Right atrium auricular region (tissue), 2 donors: ENCODE measurements at regions not wholly inside any gene's neighbourhood (a gene's known extent, or its start where the extent isn't known, plus 50 kb on each side); places are given as distances from the start of the nearest gene placed in this dataset.

Experiments
- DNase-seq: peaks from one replicate; pipeline ENCODE4 v3.0.0-alpha.2; 2019; ENCODE audit warnings: low spot score
- H3K27ac ChIP-seq, 2 donors: fragments of 200-600 bp; sonication (generic); 1 replicate in 1 of 2; 2 replicates in 1 of 2; pipeline ENCODE4 v1.5.1; 2016 to 2019
- H3K27me3 ChIP-seq, 2 donors: fragments of 200-600 bp; sonication (generic); one replicate each; pipeline versions ENCODE4 v1.5.1 to v1.6.0; 2017 to 2019
- H3K36me3 ChIP-seq: fragments of 200-600 bp; sonication (generic); one replicate; pipeline ENCODE4 v1.5.1; 2016
- H3K4me1 ChIP-seq, 2 donors: fragments of 200-600 bp; sonication (generic); one replicate each; pipeline versions ENCODE4 v1.5.1 to v1.6.0; 2017 to 2019
- H3K4me3 ChIP-seq, 2 donors: fragments of 200-600 bp; sonication (generic); 1 replicate in 1 of 2; 2 replicates in 1 of 2; pipeline ENCODE4 v1.5.1; 2017 to 2019; ENCODE audit warnings: mild to moderate bottlenecking in 1 of 2, moderate library complexity in 1 of 2
- H3K9me3 ChIP-seq, 2 donors: fragments of 200-600 bp; sonication (generic); one replicate each; pipeline ENCODE4 v1.5.1; 2019
- TF ChIP-seq, protein P1 (sequence below), 2 donors: fragments of 200-600 bp; sonication (generic); IDR thresholded peaks; one replicate each; pipeline ENCODE4 v1.5.1; 2019; ENCODE audit warnings: antibody characterized with exemption in 2 of 2

- TF ChIP-seq, protein P1, sequence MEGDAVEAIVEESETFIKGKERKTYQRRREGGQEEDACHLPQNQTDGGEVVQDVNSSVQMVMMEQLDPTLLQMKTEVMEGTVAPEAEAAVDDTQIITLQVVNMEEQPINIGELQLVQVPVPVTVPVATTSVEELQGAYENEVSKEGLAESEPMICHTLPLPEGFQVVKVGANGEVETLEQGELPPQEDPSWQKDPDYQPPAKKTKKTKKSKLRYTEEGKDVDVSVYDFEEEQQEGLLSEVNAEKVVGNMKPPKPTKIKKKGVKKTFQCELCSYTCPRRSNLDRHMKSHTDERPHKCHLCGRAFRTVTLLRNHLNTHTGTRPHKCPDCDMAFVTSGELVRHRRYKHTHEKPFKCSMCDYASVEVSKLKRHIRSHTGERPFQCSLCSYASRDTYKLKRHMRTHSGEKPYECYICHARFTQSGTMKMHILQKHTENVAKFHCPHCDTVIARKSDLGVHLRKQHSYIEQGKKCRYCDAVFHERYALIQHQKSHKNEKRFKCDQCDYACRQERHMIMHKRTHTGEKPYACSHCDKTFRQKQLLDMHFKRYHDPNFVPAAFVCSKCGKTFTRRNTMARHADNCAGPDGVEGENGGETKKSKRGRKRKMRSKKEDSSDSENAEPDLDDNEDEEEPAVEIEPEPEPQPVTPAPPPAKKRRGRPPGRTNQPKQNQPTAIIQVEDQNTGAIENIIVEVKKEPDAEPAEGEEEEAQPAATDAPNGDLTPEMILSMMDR (IDR thresholded peaks at IDR 0.05), result no peak
- no peak overlapping the region for H3K27ac ChIP-seq
- peaks cover 4 to 47% of the 10 kb centered on the region in 2 donors for H3K9me3 ChIP-seq
Observed at GRCh38 chrX:42135583-42136228, 212.4 kb upstream of the CASK start.

GRCh38 chrX:42131856-42132255 is 208.5 kb upstream of the CASK start:
- Histone ChIP-seq H3K27ac (no peak overlapping the region), H3K36me3 (no peaks in the 10 kb centered on the region), H3K27me3 (no peaks in the 10 kb centered on the region), H3K4me3 (no peak overlapping the region), H3K4me1 (no peaks in the 10 kb centered on the region), H3K9me3 (peaks cover 0 to 12% of the 10 kb centered on the region in 2 donors)
- TF ChIP-seq, protein P1 (IDR thresholded peaks at IDR 0.05), result no peak
- no peak for DNase-seq

More at GRCh38 chrX:42135583-42136228, 212.4 kb upstream of the CASK start:
- Histone ChIP-seq H3K27me3 (no peaks in the 10 kb centered on the region), H3K4me3 (no peak overlapping the region), H3K36me3 (no peaks in the 10 kb centered on the region), H3K4me1 (no peaks in the 10 kb centered on the region)
- no peak for DNase-seq

- no peaks in the 10 kb centered on the region for H3K9me3 ChIP-seq
- H3K4me3 ChIP-seq, result no peak overlapping the region
- H3K27me3 ChIP-seq, result no peaks in the 10 kb centered on the region
- H3K27ac ChIP-seq, result no peak overlapping the region
- TF ChIP-seq, protein P1 (IDR thresholded peaks at IDR 0.05), result no peak
- no peak for DNase-seq
- no peaks in the 10 kb centered on the region for H3K4me1 ChIP-seq
- no peaks in the 10 kb centered on the region for H3K36me3 ChIP-seq
Observed at GRCh38 chrX:42129022-42129940, 205.9 kb upstream of the CASK start.

GRCh38 chrX:42128587-42128986 is 205.2 kb upstream of the CASK start:
- no peak for DNase-seq
- no peak overlapping the region for H3K27ac ChIP-seq
- TF ChIP-seq, protein P1 (IDR thresholded peaks at IDR 0.05), result no peak
- H3K9me3 ChIP-seq, result no peaks in the 10 kb centered on the region
- no peaks in the 10 kb centered on the region for H3K4me1 ChIP-seq
- no peaks in the 10 kb centered on the region for H3K36me3 ChIP-seq
- H3K27me3 ChIP-seq, result no peaks in the 10 kb centered on the region
- H3K4me3 ChIP-seq, result no peak overlapping the region

DNA sequence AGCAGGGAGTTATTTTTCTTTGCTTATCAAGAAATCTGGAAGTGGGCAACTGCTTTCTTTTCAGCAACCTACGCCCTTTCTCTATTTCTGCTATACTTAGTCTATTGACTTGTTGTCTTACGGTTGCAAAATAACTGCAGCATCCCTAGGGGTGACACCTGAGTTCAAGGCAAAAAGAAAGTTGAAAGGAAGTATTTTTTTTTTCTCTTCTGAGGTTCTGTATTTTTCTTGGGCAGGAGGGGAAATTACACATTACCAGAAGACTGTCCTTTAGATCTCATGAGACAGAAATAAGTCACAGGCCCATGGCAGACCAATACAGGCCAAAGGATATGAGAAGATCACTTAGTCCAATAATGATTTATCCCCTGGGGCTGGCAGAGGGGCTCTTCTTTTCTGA is 204.7 kb upstream of the CASK start:
- H3K27ac ChIP-seq, result no peak overlapping the region
- H3K4me3 ChIP-seq, result no peak overlapping the region
- H3K4me1 ChIP-seq, result no peaks in the 10 kb centered on the region
- no peaks in the 10 kb centered on the region for H3K9me3 ChIP-seq
- no peak for DNase-seq
- no peaks in the 10 kb centered on the region for H3K27me3 ChIP-seq
- TF ChIP-seq, protein P1 (IDR thresholded peaks at IDR 0.05), result no peak
- no peaks in the 10 kb centered on the region for H3K36me3 ChIP-seq
